Central memory CD4-positive, alpha-beta T cell (primary cell): ENCODE measurements at regions not wholly inside any gene's neighbourhood (a gene's known extent, or its start where the extent isn't known, plus 50 kb on each side); places are given as distances from the start of the nearest gene placed in this dataset.

Experiments used
- DNase-seq: peaks from one replicate; pipeline ENCODE4 v3.0.0; 2022

DNA sequence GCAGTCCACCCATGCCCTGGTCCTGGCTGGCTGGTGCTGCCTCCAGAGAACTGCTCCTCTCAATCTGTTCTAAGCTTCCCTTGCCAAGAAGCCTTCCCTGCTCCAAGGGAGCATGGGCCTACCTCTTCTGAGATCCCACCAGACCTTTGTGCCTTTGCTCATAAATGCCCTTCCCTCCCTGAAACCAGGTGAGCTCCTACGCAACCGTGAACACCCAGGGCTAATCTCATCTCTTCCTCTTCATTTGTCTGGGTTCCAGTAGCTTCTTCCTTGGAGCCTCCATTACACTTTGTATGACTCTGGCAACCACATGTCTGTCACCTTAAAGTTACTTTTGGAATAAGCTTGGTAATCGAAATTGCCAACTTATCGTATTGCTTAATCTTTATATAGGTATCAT lies 270.6 kb downstream of the PBX3 start:
- no peak for DNase-seq

DNA sequence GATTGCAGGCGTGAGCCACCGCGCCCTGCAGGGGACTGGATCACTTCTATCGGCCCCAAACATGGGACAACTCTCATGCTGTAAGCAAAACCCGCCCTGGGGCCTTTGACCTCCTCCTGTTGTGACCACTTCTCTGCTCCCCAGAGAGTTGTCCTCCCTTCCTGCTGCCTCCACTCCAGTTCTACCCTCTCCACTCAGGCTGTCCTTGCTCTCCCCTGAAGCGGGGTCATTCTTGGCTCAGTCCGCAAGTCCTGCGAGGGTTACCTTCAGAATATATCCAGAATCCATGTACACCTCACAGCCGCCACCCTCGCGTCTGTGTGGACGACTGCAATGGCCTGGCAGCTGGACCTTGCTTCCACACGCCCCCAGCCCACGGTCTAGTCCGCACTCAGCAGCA lies 273.7 kb downstream of the PBX3 start:
- no peak for DNase-seq

DNA sequence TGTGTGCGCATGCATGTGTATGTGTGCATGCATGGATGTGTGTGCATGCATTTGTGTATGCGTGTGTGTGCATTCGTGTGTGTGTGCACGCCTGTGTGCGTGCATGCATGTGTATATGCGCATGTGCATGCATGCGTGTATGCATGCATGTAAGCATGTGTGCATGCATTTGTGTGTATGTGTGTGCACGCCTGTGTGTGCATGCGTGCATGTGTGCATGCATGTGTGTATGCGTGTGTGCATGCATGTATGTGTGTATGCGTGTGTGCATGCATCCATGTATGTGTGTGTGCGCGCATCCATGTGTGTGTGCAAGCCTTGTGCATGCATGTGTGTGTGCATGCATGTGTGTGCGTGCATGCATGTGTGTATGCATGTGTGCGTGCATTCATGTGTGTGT lies 276.8 kb downstream of the PBX3 start:
- no peak for DNase-seq

DNA sequence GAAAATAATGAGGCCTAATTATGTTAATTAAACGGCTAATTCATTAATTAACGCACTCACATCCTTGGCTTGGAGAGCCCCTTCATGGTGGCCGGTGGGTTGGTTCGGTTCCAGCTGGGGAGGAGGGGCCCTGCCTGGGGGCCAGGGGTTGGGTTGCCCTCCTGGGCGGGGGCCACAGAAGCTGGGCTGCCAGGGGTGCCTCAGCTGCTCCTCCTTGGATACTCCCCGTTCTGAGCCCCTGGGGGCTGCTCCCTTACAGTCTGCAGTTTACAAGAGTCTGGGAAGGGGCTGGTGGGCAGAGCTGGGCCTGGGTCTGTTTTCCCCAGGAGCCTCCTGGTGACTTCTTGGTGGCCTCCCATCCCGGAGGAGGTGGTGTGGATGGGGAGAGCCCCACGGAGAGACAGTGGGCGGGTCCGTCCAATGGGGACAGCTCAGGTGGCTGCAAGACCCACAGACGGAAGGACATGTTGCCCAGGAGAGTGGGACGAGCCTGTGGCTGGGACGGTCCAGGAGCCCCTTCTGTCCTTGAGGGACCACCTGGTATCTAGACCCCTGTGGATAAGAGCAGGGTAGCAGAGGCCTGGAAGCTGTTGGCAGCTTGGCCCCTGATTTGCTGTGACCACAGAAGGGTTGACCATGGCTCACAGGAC lies 277.5 kb downstream of the PBX3 start:
- DNase-seq: no peak

DNA sequence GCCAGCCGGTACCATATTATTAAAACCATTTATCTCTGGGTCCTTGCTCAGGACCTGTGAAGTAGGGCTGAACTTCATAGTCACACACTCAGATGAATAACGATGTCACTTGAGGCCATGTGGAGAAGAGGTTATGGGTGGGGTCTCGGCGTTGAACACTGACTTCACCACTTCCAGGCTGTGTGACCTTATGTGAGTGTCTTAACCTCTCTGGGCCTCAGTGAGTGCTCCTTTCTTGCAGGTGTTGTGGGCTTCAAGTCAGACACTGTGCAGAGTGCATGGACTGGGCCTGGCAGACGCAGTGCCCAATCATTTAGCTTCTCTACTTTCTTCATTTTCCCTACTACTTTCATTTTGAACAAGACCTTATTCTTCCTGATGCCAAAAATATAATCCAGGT lies 278.8 kb downstream of the PBX3 start:
- no peak for DNase-seq

DNA sequence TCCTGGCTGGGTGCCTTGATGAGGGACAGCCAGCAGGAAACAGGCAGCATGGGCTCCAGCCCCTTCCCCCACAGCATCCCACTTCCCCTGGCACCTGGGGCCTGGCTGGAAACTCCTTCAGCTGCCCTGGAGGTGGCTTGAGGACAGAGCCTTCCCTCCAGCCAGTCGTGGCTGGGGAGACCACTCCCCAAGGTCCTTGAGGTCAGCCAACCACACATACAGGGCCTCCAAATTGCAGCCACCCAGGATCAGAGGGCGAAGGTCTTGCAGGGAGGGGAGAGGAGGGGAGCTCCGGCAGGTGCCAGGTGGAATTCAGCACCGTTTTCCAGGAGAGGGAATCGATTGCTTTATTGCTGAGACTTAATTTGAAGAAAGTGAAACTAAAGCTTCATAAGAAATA lies 280.4 kb downstream of the PBX3 start:
- DNase-seq: no peak

DNA sequence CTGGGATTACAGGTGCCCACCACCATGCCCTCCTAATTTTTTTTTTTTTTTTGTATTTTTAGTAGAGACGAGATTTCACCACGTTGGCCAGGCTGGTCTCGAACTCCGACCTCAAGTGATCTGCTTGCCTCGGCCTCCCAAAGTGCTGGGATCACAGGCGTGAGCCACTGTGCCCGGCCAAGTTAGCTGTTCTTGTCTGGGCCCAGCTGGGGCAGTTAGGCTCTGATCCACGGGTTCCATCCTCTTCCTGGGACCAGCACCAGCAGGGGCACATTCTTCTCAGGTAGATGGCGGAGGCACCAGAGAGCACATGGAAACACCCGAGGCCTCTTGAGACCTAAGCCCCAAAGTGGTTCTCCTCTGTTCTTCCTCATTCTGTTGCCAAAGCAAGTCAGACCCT lies 281.6 kb downstream of the PBX3 start:
- no peak for DNase-seq

DNA sequence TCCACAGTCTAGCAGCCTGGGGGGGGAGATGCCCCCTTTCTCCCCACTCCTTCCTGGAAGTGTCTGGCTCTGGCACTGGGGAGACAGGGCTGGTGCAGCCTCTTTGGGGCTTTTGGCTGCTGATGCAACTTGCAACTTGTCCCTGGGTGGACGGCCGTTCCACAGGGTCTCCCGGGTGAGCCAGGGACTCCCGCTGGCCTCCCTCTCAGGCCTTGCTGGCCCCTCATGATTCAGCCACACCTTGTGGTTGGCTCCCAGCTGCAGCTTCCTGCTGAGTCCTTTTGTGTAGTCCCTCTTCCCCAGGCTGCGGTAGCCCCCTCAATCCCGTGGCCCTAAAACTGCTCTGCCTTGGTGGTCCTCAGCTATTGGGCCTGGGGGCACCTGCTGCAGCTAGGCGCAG lies 283.5 kb downstream of the PBX3 start:
- DNase-seq: no peak

DNA sequence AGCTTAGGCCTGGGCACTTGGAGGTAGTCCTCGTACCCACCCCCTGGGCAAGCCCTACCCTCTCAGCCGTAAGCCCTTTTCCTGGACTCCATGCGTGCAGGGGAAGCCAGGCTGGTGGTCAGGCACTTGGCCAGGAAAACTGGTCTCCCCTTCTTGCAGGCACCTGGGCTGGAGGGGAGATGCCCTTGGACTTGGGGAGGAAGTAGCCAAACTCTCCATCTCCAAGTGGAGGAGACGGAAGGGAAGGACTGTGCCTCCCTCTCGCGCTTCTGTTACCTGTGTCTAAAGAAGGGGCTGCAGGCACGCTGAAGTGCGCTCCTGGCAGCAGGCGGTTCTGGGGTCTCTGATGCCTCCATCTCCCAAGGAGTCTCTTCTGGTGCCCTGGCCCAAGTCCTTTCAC lies 283.9 kb downstream of the PBX3 start:
- DNase-seq: no peak

DNA sequence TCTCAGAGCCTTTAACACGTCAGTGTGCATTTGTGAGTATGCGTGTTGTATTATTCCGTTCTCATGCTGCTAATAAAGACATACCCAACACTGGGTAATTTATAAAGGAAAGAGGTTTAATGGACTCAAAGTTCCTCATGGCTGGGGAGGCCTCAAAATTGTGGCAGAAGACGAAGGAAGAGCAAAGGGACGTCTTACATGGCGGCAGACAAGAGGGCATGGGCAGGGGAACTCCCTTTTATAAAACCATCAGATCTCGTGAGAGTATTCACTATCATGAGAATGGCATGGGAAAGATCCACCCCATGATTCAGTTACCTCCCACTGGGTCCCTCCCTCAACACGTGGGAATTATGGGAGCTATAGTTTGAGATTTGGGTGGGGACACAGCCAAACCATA lies 285.0 kb downstream of the PBX3 start:
- DNase-seq: no peak

DNA sequence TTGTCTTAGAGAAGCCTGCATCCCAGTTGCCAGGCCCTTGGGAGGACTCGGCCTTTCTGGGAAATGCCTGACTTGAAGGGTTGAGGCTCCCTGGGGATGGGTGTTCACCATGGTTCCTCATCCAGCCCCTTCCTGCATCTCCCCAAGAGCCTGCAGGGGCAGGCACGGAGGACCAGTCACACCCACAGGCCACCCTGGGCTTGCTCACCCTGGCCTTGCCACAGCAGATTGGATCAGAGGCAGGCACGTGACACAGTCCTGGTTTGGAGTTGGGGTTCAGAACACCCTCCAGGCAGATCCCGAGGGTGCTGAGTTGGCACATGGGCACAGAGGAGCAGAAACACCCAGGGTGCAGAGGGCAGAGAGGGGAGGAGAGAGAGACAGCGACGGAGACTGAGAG lies 286.1 kb downstream of the PBX3 start:
- no peak for DNase-seq

DNA sequence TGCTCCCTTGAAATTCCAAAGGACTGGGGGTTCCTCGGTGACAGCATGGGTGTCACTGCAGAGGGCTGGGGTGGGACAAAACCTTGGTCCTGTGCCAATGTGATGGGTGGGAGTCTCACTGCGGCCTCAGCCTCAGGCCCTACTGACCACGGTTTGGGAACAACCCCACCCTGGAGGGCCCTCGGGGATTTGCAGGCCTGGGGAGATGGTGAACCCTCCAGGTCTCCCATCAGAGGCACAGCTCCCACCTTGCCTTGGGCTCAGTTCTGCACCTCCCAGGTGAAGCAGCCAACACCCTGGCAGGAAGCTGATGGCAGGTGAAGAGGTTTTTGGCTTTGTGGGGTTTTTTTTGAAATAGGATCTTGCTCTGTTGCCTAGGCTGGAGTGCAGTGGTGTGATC lies 286.8 kb downstream of the PBX3 start:
- DNase-seq: no peak

DNA sequence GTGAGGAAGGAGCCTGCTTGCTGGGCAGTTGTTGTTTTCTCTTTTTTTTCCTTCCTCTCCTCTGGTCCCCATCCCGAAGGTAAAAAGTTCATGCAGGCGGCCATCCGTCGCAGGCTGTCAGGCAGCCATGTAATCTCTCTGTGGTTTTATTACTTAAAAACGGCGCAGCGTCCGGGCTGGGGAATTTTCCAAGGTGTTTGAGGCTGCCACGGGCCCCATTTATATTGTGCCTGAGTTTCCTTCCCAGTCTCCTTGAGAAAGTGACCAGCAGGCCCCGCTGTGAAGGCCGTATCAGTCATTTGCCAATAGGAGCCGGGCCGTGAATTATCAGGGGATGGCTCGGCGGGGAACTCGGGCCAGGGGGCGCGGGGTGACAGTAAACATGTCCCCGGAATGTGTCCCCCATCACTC lies 289.7 kb downstream of the PBX3 start:
- DNase-seq: no peak

DNA sequence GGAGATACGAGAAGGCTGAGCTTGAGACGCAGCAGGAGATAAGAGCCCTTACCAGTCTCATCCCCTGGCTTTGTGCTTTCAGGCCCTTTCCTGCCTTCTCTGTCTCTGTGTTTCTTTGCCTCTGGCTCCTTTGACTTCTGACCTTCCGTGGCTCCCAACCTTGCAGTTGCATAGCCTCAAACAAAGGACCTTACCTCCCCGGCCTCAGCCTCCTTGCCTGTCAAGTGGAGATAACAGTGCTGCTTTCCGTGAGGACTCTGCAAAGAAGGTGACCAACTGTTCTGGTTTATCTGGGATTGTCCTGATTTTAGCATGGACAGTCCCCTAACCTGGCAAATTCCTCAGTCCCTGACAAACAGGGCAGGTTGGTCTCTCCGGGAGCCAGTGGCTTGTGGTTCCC lies 287.8 kb upstream of the MVB12B start:
- DNase-seq: no peak

DNA sequence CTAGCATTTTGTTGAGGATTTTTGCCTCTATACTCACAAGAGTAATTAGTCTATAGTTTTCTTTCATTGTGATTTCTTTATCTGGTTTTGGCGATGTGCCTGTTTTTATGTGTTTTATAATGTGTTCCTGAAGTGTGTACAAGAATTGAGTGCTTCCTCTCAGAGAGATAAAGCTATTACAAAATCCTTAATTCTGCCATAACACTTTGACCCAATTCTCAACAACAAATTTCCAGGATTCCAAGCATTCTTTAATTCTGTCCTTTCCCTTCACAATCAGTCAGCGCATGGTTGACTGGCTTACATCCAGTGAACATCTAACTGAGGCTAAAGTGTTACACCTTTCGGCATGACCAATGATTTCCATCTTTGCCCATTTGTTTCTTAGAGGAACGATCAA lies 282.9 kb upstream of the MVB12B start:
- no peak for DNase-seq

DNA sequence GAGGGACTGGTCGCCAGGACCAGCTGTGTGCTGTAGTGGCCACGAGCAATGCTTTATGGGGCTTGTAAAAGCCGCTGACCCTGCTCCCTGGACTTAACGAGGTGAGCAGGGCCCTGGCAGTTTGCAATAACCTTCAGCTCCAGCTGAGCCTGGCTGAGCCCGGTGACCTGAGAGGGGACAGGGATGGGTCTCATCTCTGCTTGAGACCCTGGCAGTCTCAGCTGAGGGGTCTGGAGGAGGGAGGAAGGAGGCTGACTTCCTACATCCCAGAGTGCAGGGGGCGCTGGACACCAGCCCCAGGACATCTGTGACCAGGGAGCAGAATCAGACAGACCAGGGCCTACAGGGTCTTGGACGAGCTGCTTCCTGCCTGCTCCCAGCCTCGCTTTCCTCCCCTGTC lies 277.5 kb upstream of the MVB12B start:
- no peak for DNase-seq

DNA sequence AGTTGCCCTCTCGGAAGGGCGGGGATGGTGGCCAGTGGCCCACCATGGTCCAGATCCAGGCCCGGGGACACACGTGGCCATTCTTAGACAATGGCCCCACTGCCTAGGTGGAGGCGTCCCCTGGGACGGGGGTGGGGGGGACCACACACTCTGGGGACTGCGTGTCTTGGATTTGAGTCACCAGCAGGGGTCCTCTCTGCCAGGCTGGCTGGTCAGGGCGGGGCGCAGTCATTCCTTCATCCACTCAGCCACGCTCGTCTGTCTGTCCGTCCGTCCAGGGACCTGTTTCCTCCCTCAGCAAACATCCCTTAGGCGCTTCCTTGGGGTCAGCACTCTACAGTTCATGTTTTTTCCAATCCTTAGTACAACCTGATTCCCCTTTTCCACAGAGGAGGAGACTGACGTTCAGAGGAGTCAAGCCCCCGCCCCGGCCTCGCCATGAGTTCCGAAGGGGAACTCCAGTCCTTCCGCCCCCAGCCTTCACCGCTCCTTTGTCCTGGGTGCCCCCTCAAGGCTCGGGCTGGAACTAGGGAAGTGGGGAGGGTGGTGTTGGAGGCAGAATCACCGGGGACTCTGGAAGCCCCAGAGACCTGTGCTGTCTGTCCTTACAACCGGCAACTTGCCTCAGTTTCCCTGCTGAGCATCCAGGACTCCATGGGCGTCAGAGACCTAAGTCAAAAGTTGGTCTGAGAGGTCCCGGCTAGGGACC lies 276.6 kb upstream of the MVB12B start:
- DNase-seq: no peak

DNA sequence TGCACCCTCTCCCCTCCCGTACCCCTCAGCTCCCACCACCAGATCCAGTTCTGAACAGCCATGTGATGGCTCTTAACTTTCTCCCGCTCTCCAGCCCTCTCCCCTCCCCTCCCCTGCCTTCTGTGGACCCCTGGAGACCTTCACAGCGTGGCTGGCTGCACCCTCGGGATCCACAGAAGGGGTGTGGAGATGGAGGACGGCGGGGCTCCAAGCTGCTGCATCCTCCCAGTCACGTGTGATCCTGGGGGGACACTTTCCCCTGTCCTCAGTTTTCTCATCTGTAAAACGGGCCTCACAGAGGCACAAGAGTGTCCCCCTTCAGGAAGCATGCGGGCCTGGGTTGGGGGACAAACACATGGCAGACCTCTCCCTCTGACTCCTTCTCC lies 276.0 kb upstream of the MVB12B start:
- DNase-seq: no peak

DNA sequence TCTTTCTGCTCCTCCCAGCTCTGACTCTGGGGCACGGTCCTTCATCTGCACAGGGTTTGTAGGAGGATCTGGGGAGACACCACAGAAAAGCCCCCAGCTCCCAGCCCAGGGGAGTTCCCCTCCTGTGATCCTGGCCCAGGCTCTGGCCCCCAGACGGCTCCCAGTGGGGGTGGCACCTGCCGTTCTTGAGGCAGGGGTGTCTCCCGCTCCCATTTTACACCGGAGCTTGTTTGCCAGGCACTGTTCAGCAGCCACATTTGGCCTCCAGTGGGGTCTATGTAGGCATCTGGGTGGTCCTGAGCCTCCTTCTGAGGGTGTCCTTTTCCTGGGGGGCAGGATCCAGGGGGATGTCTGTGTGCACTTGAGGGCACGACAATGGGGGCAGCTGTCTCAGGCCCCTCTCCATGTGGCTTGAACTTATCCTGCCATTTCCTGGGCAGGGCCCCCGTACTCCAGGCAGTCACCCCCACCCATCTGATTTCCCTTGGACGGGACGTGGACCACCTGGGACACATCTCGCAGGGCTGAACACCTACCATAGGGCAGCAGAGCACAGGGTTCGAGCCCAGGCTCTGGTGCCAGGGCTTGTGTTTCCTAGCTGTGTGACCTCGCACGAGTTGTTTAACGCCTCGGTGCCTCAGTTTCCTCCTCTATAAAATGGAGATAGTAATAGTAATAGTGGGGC lies 275.0 kb upstream of the MVB12B start:
- DNase-seq: no peak

DNA sequence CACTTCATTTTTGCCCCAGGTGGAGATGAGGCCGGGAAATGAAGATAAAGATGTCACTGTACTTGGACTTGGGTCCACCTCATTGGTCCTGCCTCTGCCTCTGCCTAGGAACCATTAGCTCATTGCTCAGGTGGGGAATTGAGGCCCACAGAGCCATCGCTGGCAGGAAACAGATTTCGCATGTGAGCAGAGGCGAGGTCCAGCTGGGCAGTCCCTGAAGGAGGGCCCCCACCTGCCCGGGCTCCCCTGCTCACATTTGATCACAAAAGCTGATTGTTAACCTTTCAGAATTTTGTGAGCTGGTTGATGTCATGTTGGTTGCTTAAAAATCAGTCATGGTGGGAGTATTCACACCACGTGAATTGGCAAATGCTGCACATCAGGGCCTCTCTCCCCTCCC lies 273.8 kb upstream of the MVB12B start:
- DNase-seq: no peak

DNA sequence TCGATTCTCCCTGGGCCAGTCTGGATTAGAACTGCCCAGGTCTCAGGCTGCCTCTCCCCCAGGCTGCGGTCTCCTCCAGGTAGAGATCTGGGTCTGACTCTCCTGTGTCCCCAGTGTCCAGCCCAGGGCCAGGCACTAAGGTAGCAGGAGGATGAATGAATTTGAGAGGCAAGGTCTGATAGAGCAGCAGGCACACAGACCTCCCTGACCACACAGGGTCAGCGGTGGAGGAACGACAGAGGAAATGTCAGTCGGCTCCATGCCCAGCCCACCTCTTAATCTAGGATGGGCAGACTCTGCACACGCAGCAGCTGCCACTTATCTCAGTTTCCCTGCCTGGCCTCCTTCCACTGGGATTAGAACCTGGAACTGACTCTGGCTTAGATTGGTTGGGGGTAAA lies 272.7 kb upstream of the MVB12B start:
- no peak for DNase-seq

DNA sequence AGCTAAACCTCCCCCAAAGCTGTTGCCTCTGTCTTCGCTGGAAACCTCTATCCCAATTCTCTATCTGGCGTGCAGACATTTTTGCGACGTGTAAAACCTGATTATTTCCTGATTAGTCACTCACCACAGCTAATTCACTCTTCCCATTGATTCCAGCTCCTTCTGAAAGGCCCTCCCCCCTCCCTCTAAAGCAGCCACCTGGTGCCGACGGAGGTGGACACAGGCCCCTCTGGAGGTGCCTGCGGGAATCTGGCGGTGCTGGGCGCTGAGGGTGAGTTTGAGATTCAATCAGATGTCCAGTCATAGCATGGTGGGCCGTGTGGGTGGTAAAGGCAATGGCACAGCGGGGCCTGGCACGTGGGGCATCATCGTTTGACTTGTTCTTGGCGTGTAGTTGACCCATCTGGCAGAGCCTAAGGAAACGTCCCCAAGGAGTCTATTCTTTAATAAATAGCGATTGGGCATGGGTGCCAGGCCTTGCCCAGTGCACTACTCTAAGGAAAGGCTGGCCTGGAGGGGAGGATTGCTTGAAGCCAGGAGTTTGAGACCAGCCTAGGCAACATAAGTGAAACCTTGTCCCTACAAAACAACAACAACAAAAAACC lies 271.1 kb upstream of the MVB12B start:
- no peak for DNase-seq

DNA sequence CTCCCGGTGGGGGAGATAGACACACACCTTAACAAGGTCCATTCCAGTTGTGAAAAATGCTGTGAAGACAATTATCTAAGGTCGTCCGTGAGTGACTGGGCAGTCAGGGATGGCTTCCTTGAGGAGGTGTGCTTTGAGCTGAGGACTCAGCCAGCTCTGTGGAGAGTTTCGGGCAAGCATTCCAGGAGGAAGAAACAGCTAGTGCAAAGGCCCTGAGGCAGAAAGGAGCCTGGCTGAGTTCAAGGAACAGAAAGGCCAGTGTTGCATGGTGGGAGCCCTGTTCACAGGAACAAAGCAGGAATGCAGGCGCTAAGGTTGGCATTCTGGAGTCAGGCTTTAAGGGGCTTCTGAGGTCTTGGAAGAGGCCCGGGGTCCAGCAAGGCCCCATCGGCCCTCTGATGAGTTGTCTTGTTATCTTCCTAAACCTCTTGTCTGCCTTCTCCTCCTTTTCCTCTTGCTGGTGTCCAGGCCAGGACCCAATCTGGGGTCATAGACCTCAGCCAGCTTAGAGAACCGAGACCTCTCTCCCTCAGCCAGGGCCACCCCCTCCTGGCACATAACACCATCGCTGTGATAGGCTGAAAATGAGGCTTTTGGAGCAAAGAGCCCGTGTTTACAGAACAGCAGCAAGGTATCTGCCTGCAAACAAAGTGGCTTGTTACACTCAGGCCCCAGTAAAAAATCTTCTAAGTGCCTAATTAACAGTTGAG lies 270.2 kb upstream of the MVB12B start:
- DNase-seq: no peak
